GM12878 (cell line): ENCODE measurements at regions not wholly inside any gene's neighbourhood (a gene's known extent, or its start where the extent isn't known, plus 50 kb on each side); places are given as distances from the start of the nearest gene placed in this dataset.

ENCODE experiments used
- ASH2L ChIP-seq: fragments of 300-600, 200-600 bp; sonication (generic); IDR thresholded peaks from 2 replicates; pipeline ENCODE4 v1.6.1; 2017; ENCODE audit warnings: low read depth, mild to moderate bottlenecking, borderline replicate concordance
- ATF7 ChIP-seq: fragments of 450-650 bp; IDR thresholded peaks from 2 replicates; pipeline ENCODE4 v1.6.1; 2016; ENCODE audit warnings: low read depth, mild to moderate bottlenecking
- BMI1 ChIP-seq: fragments of 450-650 bp; IDR thresholded peaks from 2 replicates; pipeline ENCODE4 v1.6.1; 2016; ENCODE audit warnings: mild to moderate bottlenecking, moderate library complexity, borderline replicate concordance
- BRCA1 ChIP-seq: IDR thresholded peaks from 2 replicates; pipeline ENCODE4 v1.6.1; 2011; ENCODE audit warnings: low read depth, low read length, improper control_type of control experiment
- CHD2 ChIP-seq: IDR thresholded peaks from 2 replicates; pipeline ENCODE4 v1.6.1; 2011; ENCODE audit warnings: low read depth, low read length, improper control_type of control experiment, borderline replicate concordance
- CREB1 ChIP-seq: IDR thresholded peaks from 2 replicates; pipeline ENCODE4 v1.6.1; 2012; ENCODE audit warnings: low read depth, mild to moderate bottlenecking, inconsistent platforms
- E4F1 ChIP-seq: fragments of 450-650 bp; IDR thresholded peaks from 2 replicates; pipeline ENCODE4 v1.6.1; 2018; ENCODE audit warnings: borderline replicate concordance, mild to moderate bottlenecking; ENCODE audit not compliant: partially characterized antibody
- EGR1 ChIP-seq, 2 experiments: IDR thresholded peaks; 1 replicate in 1 of 2; 2 replicates in 1 of 2; pipeline ENCODE4 v1.6.1; 2011 to 2012; ENCODE audit warnings: low read depth in 2 of 2, low read length in 2 of 2, borderline replicate concordance in 1 of 2, mild to moderate bottlenecking in 1 of 2, moderate library complexity in 1 of 2
- ETV6 ChIP-seq, 2 experiments: fragments of 450-650 bp in 1 of 2; IDR thresholded peaks in 1 of 2; conservative IDR thresholded peaks in 1 of 2; 2 replicates each; pipeline ENCODE4 v1.6.1; 2014; ENCODE audit warnings: antibody characterized with exemption in 1 of 2, borderline replicate concordance in 1 of 2, low read depth in 1 of 2, mild to moderate bottlenecking in 1 of 2, moderate library complexity in 1 of 2
- JUNB ChIP-seq: IDR thresholded peaks from 2 replicates; pipeline ENCODE4 v1.6.1; 2016; ENCODE audit warnings: antibody characterized with exemption, mild to moderate bottlenecking
- MAX ChIP-seq: IDR thresholded peaks from 2 replicates; pipeline ENCODE4 v1.6.1; 2012; ENCODE audit warnings: low read depth, low read length, improper control_type of control experiment
- MXI1 ChIP-seq: fragments of 150-350 bp; IDR thresholded peaks from 2 replicates; pipeline ENCODE4 v1.6.1; 2011; ENCODE audit warnings: low read depth, mild to moderate bottlenecking, inconsistent platforms, low read length, improper control_type of control experiment
- NBN ChIP-seq: fragments of 450-650 bp; IDR thresholded peaks from 2 replicates; pipeline ENCODE4 v1.6.1; 2016
- NR2C2 ChIP-seq: IDR thresholded peaks from 2 replicates; pipeline ENCODE4 v1.6.1; 2011; ENCODE audit warnings: borderline replicate concordance, low read depth; ENCODE audit not compliant: control insufficient read depth, insufficient read length
- RAD51 ChIP-seq: fragments of 450-650 bp; IDR thresholded peaks from 2 replicates; pipeline ENCODE4 v1.6.1; 2016; ENCODE audit warnings: moderate library complexity, mild to moderate bottlenecking, inconsistent platforms
- RBBP5 ChIP-seq: fragments of 200-600 bp; sonication (generic); conservative IDR thresholded peaks from 2 replicates; pipeline ENCODE4 v1.6.1; 2016
- SPI1 ChIP-seq: IDR thresholded peaks from 2 replicates; pipeline ENCODE4 v1.6.1; 2011; ENCODE audit warnings: low read depth, mild to moderate bottlenecking, low read length, moderate library complexity, borderline replicate concordance; ENCODE audit not compliant: insufficient read depth
- TCF12 ChIP-seq: IDR thresholded peaks from 2 replicates; pipeline ENCODE4 v1.6.1; 2011; ENCODE audit warnings: low read depth, mild to moderate bottlenecking, low read length
- TCF7 ChIP-seq: IDR thresholded peaks from 2 replicates; pipeline ENCODE4 v1.6.1; 2014; ENCODE audit warnings: antibody characterized with exemption, borderline replicate concordance
- WRNIP1 ChIP-seq: IDR thresholded peaks from 2 replicates; pipeline ENCODE4 v1.6.1; 2011; ENCODE audit warnings: low read depth, low read length, improper control_type of control experiment, borderline replicate concordance
- ZNF622 ChIP-seq: fragments of 450-650 bp; IDR thresholded peaks from 2 replicates; pipeline ENCODE4 v1.6.1; 2017; ENCODE audit warnings: mild to moderate bottlenecking, inconsistent platforms
- ZSCAN29 ChIP-seq: fragments of 450-650 bp; IDR thresholded peaks from 2 replicates; pipeline ENCODE4 v1.6.1; 2017; ENCODE audit warnings: mild to moderate bottlenecking, moderate library complexity
- TF ChIP-seq, protein P1 (sequence below): fragments of 450-650 bp; IDR thresholded peaks from 2 replicates; pipeline ENCODE4 v1.6.1; 2017; ENCODE audit warnings: mild to moderate bottlenecking, low read depth, inconsistent platforms; ENCODE audit not compliant: poor library complexity, severe bottlenecking
- TF ChIP-seq, protein P2 (sequence below): fragments of 450-650 bp; IDR thresholded peaks from 2 replicates; pipeline ENCODE4 v1.6.1; 2018; ENCODE audit warnings: mild to moderate bottlenecking, low read depth, moderate library complexity; ENCODE audit not compliant: partially characterized antibody
- TF ChIP-seq, protein P3 (sequence below): IDR thresholded peaks from 2 replicates; pipeline ENCODE4 v1.6.1; 2011; ENCODE audit warnings: low read depth, mild to moderate bottlenecking, low read length, moderate library complexity, borderline replicate concordance; ENCODE audit errors: extremely low read depth

GRCh38 chr1:157403203-157403602 lies 149.1 kb downstream of the FCRL5 start (continued):
- TF ChIP-seq RAD51, result no peak
- no peak for TF ChIP-seq CREB1
- TF ChIP-seq, protein P1, sequence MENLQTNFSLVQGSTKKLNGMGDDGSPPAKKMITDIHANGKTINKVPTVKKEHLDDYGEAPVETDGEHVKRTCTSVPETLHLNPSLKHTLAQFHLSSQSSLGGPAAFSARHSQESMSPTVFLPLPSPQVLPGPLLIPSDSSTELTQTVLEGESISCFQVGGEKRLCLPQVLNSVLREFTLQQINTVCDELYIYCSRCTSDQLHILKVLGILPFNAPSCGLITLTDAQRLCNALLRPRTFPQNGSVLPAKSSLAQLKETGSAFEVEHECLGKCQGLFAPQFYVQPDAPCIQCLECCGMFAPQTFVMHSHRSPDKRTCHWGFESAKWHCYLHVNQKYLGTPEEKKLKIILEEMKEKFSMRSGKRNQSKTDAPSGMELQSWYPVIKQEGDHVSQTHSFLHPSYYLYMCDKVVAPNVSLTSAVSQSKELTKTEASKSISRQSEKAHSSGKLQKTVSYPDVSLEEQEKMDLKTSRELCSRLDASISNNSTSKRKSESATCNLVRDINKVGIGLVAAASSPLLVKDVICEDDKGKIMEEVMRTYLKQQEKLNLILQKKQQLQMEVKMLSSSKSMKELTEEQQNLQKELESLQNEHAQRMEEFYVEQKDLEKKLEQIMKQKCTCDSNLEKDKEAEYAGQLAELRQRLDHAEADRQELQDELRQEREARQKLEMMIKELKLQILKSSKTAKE, result peak; percentile 37
- no peak for TF ChIP-seq ZNF622
- peak; percentile 56; the same call in 1 of the 2 replicates for TF ChIP-seq NBN
- TF ChIP-seq ATF7, result no peak
- TF ChIP-seq JUNB, result no peak
- no peak for TF ChIP-seq WRNIP1
- no peak for TF ChIP-seq ETV6 (conservative IDR thresholded peaks at IDR 0.05 in 1 of 2, IDR thresholded peaks at IDR 0.05 in 1 of 2; ENCODE audit: borderline replicate concordance in 1 of 2, low read depth in 1 of 2)
- TF ChIP-seq TCF12, result 0 out of 2 replicates have a peak, but pooled peaks have one; percentile 18
- TF ChIP-seq ASH2L, result no peak
- no peak for TF ChIP-seq RBBP5
- TF ChIP-seq, protein P2, sequence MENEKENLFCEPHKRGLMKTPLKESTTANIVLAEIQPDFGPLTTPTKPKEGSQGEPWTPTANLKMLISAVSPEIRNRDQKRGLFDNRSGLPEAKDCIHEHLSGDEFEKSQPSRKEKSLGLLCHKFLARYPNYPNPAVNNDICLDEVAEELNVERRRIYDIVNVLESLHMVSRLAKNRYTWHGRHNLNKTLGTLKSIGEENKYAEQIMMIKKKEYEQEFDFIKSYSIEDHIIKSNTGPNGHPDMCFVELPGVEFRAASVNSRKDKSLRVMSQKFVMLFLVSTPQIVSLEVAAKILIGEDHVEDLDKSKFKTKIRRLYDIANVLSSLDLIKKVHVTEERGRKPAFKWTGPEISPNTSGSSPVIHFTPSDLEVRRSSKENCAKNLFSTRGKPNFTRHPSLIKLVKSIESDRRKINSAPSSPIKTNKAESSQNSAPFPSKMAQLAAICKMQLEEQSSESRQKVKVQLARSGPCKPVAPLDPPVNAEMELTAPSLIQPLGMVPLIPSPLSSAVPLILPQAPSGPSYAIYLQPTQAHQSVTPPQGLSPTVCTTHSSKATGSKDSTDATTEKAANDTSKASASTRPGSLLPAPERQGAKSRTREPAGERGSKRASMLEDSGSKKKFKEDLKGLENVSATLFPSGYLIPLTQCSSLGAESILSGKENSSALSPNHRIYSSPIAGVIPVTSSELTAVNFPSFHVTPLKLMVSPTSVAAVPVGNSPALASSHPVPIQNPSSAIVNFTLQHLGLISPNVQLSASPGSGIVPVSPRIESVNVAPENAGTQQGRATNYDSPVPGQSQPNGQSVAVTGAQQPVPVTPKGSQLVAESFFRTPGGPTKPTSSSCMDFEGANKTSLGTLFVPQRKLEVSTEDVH, result no peak
- TF ChIP-seq SPI1, result peak; percentile 95
- TF ChIP-seq CHD2, result no peak
- TF ChIP-seq EGR1 (IDR thresholded peaks at IDR 0.05; ENCODE audit: borderline replicate concordance in 1 of 2, low read depth in 2 of 2, low read length in 2 of 2), result no peak
- TF ChIP-seq NR2C2, result no peak
- TF ChIP-seq BRCA1, result no peak
- TF ChIP-seq ZSCAN29, result no peak
- no peak for TF ChIP-seq MAX
- TF ChIP-seq, protein P3, sequence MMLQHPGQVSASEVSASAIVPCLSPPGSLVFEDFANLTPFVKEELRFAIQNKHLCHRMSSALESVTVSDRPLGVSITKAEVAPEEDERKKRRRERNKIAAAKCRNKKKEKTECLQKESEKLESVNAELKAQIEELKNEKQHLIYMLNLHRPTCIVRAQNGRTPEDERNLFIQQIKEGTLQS, result no peak
- TF ChIP-seq TCF7, result no peak
- no peak for TF ChIP-seq E4F1
- no peak for TF ChIP-seq MXI1
- peak; percentile 50; the same call in 1 of the 2 replicates for TF ChIP-seq BMI1
